ENCODE measurements at regions not wholly inside any gene's neighbourhood (a gene's known extent, or its start where the extent isn't known, plus 50 kb on each side); places are given as distances from the start of the nearest gene placed in this dataset.

DNA sequence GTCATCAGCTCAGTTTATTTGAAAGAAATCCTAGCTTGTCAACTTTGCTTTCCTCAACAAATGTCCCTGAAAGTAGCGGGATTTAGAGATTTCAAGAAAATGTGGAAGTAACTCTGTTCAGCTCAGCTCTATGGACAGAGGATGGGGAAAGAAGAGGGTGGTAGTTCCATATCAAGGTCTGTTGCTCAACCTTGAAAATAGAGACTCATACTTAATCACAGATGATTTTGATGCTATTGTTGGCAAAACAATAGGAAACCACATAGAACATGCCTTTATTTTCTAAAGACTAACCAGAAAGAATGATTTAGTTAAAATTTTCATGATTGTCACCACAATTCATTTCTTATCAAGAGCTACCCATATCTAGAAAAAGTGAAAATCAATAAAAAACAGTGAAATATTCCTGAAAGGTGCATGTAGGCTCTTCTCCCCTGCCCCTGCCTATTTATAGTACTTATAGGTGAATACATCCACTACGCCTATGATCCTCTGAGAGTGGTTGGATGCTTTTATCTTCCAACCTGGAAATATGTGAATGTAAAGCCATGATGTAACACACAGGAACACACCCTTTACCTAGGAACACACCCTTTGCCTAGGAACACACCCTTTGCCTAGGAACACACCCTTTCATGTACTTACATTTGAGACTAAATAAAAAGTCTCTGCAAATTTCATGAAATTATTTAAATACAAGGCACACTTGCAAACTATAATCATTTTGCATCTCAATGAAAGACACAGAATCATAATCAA lies 65.8 kb downstream of the ETAA1 start:
- no peak for DNase-seq (ENCODE audit: low spot score)

DNA sequence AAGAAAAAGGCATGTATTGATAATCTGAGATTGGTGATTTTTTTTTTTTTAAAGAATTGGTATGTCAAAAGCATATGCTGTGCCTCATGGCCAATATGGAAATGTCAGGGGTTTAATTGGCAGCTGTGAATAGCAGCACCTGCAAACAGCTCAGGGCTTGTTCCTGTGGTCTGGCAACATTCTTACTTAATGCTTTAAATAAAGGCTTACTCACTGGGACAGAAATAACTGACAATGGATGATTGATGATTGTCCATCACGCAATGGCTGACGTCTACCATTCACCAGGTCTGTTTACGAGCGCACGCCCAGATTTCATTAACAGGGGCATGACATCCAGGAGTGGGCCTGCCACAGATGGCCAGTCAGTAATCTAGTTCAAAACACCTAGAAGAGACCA lies 66.7 kb downstream of the ETAA1 start:
- DNase-seq (ENCODE audit: low spot score), result peak; percentile 30

DNA sequence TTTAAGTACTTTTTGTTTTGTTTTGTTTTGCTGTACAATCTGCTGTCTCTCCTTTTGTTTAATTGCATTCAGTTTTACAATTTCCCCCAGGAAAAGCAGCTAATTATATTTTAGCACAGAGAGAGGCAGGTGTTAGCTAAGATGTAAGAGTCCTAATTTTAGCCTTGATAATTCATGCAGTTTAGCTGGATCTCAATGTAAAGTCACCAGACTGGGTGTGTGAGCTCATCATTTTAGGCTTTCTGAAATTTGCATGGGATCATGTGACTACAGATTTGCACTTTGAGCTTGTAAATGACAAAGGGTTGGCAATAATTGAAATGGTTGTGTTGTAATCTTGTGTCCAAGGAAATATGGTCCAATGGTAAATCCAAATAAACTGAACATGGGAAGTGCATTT lies 68.5 kb downstream of the ETAA1 start:
- DNase-seq (ENCODE audit: low spot score), result no peak

DNA sequence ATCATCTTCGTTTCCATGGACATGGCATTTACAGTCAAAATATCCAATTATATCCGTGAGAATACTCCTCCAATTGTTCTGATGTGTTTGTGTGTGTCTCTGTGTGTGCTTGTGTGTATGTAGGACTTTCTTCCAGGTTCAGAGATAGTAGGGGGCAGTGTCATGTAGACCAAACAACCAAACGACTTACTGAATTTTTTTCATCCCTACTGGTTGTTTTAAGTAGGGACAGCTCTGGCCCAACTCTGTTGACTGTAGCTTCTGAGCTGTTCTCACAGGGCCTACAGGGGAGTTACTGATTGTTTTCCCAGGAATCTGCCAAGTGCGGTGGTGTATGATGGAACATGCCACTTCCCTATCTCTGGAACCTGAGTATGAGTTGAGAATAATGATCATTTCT lies 69.6 kb downstream of the ETAA1 start:
- DNase-seq (ENCODE audit: low spot score), result no peak

DNA sequence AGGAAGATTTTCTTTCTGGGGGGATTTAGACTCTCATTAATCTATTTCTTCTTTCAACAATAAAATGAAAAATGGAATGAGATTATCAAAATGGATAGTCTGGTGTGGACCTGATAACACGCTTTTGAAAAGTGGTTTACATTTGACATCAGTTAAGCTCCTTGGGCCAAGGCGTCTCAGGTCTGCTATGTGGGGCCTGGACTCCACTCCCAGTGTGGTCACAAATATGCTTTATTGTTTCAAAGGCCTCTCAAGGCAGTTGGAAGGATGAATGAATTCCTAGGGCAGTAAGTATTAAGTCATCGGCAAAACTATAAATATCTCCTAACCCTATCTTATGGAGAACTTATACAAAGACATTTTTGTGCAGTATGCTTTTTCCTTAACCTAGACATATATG lies 74.5 kb downstream of the ETAA1 start:
- DNase-seq (ENCODE audit: low spot score), result no peak

DNA sequence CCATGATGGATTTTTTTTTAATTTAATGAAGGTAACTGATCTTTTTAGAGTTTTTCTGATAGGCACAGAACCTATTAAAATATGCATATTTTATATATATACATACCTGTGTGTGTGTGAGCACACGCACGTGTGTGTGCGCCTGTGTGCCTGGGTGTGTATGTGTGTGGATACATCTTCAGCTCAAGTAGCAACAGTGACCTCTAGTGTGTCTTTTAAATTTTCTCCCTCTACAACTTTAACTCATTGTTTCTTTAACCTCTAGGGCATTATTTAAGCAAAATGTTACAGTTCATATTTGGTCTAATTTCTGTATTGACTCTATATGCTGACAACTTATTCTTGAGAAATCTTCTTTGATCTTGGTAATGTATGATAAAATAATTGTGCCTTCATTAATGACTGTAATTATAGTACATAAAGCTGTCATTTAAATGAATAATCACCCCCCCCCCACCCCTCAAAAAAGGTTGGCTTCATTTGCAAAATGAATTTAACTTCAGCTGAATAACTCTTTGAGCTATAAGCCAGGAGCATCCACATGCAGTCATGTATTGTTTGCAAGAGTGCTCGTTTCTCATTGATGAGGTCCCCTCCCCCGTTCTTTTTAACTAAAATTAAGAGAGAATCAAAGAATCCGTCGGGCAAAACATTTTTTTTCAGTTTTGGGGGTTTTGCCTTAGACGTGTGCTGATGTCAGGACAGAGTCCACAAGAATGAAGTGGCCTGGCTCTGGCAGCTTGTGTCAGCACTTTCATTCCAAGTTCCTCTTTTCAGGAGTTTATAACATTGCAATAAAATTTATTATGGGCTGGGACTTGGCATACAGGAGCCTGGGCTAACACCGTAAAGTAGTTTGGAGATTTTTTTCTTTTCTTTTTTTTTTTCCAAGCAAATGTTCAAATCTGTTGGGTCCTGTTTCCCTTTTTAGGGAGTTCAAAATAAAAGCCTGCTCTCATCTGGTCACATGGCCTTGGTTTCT lies 80.0 kb downstream of the ETAA1 start:
- peak; percentile 36 for DNase-seq (ENCODE audit: low spot score)

DNA sequence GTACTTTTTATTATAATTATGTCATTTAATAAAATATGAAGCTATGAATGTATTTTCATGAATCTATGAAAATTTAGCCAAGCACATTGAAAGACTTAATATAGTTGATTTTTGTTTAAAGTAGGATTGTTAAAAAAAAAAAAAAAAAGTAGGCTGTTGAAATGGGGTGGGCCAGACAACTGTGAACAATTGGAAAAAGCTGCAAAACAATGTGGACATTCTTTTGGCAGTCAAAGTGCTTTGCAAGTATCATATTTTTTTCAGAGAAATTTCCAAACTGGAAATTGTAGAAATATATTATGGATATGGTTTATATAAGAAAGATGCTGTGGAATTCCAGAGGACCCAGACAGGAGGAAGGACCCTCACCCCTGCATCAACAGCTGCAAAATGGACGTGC lies 82.1 kb downstream of the ETAA1 start:
- DNase-seq (ENCODE audit: low spot score), result no peak

DNA sequence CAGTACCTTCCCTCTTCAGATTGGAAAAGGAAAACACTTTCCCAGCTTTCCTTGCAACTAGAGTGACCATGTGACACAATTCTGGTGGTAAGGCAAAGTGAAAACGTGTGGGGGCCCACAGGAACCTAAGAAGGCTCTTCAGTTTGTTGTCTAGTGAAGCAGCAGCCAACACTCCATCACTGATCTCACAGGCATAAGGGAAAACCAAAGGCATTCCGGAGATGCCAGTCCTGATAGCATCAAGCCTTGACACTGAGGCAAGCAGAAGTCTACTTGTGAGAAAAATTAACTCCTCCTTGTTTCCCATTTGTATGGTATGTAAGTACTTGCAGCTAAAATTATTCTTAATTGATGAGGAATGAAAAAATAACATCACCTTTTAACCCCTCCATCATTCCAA lies 88.3 kb downstream of the ETAA1 start:
- DNase-seq (ENCODE audit: low spot score), result no peak

DNA sequence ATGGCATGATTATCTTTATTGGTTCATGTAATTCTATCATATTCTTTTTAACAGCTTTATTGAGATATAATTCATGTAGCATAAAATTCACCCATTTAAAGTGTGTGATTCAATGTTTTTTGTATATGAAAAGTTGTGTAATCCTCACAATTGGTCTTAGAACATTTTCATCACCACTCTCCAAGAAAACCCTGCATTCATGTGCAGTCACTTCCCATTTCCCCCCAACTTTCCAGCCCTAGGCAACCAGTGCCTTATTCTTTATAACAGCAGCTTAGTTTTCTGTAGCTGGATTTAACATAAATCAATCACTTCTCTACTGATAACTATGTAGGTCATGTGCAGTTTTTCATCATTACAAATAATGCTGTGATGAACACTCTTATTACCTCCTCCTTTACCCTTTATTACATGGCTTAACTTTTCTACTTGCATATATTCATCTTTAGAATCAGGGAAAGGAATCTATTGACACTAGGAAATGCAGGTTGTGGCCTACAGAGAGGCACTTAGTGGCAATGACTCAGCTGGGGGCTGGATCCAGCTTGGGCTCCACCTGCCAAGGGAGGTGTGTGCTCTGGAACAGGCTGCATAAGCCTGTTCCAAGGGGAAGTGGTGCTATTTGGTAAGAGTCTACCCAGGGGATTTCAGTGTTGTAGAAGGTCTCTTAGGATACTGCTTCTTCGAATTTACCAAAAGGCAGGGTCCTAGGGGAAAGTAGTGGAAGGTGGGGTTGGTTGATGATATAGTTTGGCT lies 89.1 kb downstream of the ETAA1 start:
- DNase-seq (ENCODE audit: low spot score), result no peak

DNA sequence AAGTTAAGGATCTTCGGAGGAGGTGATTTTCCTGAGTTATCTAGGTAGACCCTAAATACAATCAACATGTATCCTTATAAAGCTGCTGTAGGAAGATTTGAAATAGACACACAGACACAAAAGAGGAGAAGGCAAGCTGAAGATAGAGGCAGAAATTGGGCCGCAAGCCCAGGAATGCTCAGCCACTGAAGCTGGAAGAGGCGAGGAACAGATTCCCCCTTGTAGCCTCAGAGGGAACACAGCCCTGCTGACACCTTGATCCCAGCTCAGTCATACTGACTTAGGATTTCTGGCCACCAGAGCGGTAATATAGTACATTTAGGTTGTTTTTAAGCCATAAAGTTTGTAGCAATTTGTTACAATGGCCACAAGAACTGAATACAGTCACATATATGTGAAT lies 90.9 kb downstream of the ETAA1 start:
- DNase-seq (ENCODE audit: low spot score), result no peak

DNA sequence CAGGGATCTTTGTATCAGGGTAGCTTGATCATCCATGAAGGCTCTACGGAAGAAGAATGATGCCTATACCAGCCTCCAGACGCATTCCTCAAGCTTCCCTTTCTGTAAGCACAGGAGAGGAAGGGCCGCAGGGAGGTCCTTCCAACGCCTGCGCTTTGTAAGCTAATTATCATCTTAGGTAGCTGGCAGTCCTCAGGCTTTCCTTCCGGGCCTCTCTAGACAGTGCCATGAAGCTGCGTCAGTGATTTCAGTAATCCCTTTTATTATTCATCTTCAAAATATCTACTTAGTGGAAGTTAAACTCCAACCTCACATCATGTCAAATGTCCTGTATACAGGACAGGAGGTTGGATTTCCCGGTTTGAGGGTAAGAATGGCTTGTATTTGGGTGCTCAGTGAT lies 92.3 kb downstream of the ETAA1 start:
- DNase-seq (ENCODE audit: low spot score), result no peak

DNA sequence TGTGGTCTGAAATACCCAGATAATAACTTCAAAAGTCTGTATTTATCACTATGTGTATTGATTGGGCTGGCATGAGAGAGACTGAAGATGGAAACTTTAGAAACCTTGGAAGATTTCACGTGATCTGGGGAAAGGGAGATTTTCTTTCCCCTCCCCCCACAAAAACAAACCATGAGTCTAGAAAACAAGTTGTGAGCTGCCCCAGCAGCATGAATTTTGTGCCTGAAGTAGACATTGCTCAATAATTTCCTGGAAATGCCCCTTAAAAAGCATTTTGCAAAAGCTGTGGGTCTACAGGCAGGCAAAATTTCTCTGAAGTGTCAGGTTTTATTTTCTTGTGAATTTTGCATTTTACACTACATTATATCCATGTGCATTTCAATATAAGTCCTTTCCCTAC lies 101.8 kb downstream of the ETAA1 start:
- no peak for DNase-seq (ENCODE audit: low spot score)

DNA sequence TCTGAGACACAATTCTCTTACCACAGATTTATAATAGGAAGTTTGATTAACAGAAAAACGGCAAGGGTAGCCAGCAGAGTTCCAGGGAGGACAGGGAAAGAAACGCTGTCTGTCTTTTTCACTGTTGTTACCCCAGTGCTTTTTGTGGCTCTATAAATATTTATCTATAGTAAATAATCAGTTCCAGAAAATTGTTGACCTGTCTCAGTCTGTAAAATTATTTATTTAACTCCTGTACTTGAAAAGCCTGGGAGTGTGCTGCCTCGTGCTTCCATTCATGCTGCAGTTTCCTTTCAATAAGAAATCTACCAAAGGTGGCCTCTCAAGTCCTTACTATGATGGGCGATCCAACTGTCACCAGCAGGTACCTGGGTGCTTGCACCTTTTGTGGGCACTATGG lies 102.9 kb downstream of the ETAA1 start:
- DNase-seq (ENCODE audit: low spot score), result no peak

DNA sequence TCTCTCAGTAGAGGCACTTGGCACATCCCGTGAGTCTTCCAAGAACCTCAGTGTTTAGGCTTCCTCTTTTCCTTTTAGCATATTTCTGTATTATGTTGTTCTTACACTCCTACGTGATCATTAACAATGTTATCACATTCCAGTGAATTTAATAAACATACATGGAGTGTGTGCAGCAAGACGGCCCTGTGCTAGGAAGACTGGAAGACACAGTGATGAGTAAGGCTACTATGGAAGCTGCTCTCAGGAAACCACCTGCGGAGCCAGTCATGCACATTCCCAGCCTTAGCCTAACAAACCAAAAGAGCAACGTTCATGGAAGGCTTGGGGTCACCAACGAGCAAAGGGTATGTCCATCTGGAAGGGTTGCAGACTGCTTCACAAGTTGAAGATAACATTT lies 103.4 kb downstream of the ETAA1 start:
- no peak for DNase-seq (ENCODE audit: low spot score)

DNA sequence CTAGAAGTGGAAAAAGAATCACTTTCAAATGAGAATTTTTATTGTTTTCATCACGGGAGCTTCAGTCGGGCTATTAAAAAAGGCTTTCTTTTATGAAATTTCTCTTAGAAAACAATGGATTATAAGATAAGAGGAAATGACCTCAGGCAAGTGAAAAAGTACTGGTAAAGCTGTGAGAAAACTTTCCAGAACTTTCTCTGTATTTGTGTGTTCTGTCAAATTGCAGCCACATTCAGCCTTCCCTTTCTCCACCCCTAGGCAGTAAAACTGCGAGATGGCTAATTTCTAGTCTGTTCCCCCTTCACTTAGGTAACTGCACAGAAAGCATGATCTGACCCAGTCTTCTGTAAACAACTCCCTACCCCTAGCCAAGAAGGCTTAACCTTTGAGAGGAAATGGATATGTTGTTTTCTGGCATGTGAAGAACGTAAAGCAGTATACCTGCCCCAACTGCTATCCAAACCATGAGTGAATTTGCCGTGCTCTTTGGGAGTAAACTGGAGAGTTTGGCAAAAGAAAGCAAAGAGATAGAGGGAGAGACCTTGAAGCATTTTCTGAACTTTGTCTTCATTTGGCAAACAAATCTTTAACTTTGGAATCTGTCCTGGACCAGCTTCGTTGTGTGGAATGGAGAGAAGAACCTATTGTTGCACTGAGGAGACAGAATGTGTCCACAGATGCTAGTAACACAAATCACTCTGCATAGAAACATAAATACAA lies 105.4 kb downstream of the ETAA1 start:
- no peak for DNase-seq (ENCODE audit: low spot score)

DNA sequence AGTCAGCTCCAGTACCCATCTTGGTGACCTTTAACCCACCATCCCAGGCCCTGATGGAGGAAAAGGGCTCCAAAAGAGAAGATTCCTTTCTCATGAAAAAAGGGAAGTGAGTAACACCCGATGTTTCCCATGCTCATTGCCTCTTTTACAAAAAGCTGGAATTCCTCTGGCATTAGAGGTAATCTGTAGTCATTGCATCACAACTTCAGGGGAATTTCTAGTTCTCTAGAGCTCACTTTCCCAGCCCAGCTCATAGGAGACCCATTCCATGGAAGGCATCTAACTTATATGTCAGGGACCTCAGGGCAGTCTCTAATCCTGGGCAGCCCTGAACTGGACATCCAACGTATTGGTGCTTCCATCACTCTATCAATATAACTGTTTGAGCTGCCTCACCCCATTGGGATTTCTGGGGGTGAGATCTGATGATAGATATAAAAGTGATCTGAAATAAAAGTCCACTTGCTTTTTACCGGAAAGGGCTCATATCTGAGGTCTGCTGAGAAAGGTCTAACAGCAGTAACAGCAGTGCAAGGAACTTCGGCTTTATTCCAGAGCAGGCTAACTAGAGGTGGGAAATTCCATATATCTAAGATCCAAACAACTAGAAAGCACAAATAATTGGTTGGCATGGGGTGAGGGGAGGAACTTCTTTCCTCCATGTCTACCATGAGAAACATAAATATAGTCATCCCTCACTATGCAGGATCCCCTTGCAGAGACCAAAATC lies 106.1 kb downstream of the ETAA1 start:
- DNase-seq (ENCODE audit: low spot score), result no peak

DNA sequence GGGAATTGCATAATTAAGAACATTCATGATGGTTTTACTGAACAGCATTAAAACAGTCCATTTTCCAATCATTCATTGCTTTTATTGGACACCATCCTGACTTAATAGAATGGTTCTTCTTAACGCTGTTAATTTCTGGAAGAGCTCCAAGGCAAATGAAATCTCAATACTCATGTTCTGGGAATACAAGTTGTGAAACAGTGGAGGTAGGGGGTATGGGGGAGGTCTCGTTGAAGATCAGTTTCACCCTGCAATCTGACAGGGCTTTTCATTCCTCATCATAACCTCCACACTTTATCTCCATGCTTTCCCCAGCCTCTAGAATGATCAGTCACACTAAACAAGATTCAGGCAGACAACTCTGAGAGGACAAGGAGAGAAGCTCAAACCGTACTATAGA lies 113.6 kb downstream of the ETAA1 start:
- DNase-seq (ENCODE audit: low spot score), result no peak

DNA sequence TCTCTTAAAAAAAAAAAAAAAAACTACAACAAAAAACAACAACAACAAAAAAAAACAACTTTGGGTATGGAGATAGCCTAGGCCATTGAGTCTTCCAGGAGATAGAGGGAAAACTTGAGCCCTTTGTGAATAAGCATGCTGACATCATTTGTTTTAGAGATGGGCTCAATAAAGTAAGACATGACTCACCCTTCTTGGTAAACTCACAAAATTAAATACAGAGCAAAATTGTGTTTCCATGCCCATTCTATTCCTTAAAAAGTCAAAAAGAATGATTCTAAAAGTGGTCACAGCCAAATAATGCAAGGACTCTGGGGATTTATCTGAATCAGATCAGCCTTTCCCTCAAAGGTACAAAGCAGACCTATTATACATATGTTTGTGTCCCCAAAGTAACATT lies 117.4 kb downstream of the ETAA1 start:
- no peak for DNase-seq (ENCODE audit: low spot score)

DNA sequence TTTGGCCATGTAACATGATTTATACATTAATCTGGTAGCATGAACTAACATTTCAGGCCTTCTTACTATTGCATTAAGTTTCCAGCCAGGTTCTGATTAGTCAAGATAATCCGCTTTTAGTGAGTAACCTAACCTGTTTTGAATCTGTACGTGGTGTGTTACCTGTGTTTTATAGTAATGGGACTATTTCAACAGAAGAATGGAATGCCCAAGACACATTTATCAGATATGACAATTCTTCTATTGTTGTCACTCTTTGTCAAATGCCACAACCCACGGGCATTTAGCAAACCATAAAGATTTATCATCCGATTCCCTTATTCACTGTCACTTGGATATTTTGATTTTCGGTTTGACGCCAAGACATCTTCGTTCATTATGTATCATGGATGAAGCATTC lies 117.9 kb downstream of the ETAA1 start:
- DNase-seq (ENCODE audit: low spot score), result no peak

DNA sequence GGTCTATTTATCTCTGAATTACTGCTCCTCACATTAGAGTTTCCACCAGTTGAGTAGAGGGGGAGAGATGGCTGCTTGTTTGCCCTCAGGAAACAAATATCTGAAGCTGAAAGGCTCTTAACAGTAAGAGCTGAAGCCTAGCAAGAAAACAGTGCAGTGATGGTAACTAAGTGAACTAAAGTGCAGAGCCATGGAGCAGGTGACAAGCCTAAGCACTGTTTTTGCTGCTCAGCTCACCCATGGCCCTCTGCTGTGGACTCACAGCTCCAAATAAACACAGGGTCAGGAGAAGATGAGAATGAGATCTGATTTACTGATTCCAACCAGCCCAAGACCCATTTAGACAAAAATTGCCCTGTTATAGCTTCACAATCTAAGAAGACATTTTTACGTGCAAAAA lies 118.4 kb downstream of the ETAA1 start:
- no peak for DNase-seq (ENCODE audit: low spot score)

DNA sequence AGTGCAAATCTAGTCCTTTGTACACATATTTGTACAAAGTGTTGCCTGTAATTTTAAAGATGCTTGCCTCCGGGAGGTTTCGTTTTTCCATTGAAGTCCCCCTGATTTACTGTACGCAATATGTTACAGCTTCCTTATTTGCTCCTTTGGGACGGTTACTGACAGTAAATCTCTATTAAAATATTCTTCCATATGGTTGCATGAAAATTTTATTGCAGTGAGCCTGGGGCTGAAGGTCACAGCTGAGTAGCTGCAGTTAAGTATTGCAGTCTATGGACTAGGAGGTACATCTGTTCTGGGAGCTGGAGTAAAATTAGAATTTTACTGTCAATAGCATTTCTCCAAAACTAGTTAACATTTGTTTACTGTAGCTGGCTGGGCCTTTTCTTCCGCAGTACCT lies 119.2 kb downstream of the ETAA1 start:
- DNase-seq (ENCODE audit: low spot score), result no peak

All from LoVo (cell line).